ENCODE measurements at regions not wholly inside any gene's neighbourhood (a gene's known extent, or its start where the extent isn't known, plus 50 kb on each side); places are given as distances from the start of the nearest gene placed in this dataset.

GRCh38 chr11:69370984-69371709, 77.2 kb downstream of the MYEOV start:
- TF ChIP-seq TEAD1 (CRISPR knock-in tag; IDR thresholded peaks at IDR 0.05): no peak
- no peak for TF ChIP-seq CTCF (IDR thresholded peaks at IDR 0.05)
- no peak for TF ChIP-seq ZNF138 (CRISPR knock-in tag; conservative IDR thresholded peaks at IDR 0.05)
- no peak for TF ChIP-seq ATF3 (CRISPR knock-in tag; conservative IDR thresholded peaks at IDR 0.05)
- TF ChIP-seq ZSCAN18 (CRISPR knock-in tag; IDR thresholded peaks at IDR 0.05): no peak
- no peak for TF ChIP-seq ZNF423 (CRISPR knock-in tag; IDR thresholded peaks at IDR 0.05)
- no peak for TF ChIP-seq CREB1 (CRISPR knock-in tag; IDR thresholded peaks at IDR 0.05)
- TF ChIP-seq SOX15 (CRISPR knock-in tag; IDR thresholded peaks at IDR 0.05): no peak
- no peak for TF ChIP-seq NR1H2 (CRISPR knock-in tag; IDR thresholded peaks at IDR 0.05)
- TF ChIP-seq FOXJ3 (CRISPR knock-in tag; IDR thresholded peaks at IDR 0.05; ENCODE audit: borderline replicate concordance): no peak
- TF ChIP-seq FOXK1 (CRISPR knock-in tag; IDR thresholded peaks at IDR 0.05): no peak
- TF ChIP-seq MAX (CRISPR knock-in tag; IDR thresholded peaks at IDR 0.05): no peak
- no peak for TF ChIP-seq MLX (CRISPR knock-in tag; IDR thresholded peaks at IDR 0.05)
- TF ChIP-seq CREM (CRISPR knock-in tag; IDR thresholded peaks at IDR 0.05): no peak
